SU-DHL-6 (cell line): ENCODE measurements at regions not wholly inside any gene's neighbourhood (a gene's known extent, or its start where the extent isn't known, plus 50 kb on each side); places are given as distances from the start of the nearest gene placed in this dataset.

Experiments used
- H2AFZ ChIP-seq: fragments of 200-600 bp; sonication (generic); 2 replicates; pipeline ENCODE4 v1.6.1; 2014; ENCODE audit warnings: low read depth, mild to moderate bottlenecking, moderate library complexity, mixed read lengths, antibody characterized with exemption, low read length; ENCODE audit not compliant: severe bottlenecking
- H3F3A ChIP-seq: fragments of 200-600 bp; shearing (Covaris generic); 2 replicates; pipeline ENCODE4 v1.6.0; 2016; ENCODE audit warnings: antibody characterized with exemption, mild to moderate bottlenecking; ENCODE audit not compliant: insufficient read depth
- H3K27ac ChIP-seq: fragments of 200-600 bp; sonication (generic); 2 replicates; pipeline ENCODE4 v1.5.1; 2016; ENCODE audit warnings: low read depth, mild to moderate bottlenecking, low read length, moderate library complexity, mixed read lengths
- H3K27me3 ChIP-seq: fragments of 200-600 bp; sonication (generic), shearing (Covaris generic); 2 replicates; pipeline ENCODE4 v1.6.0; 2014; ENCODE audit warnings: mild to moderate bottlenecking, low read length
- H3K36me3 ChIP-seq: fragments of 200-600 bp; sonication (generic); 2 replicates; pipeline ENCODE4 v1.6.1; 2014; ENCODE audit warnings: mild to moderate bottlenecking, low read length, mixed read lengths
- H3K4me2 ChIP-seq: fragments of 300-600, 200-600 bp; shearing (Covaris generic), sonication (generic); 2 replicates; pipeline ENCODE4 v1.6.0; 2014; ENCODE audit warnings: low read length, low read depth, mild to moderate bottlenecking; ENCODE audit not compliant: poor library complexity, severe bottlenecking
- H3K4me3 ChIP-seq: fragments of 200-600 bp; sonication (generic); 2 replicates; pipeline ENCODE4 v1.5.1; 2014; ENCODE audit warnings: antibody characterized with exemption, low read length, mild to moderate bottlenecking, mixed read lengths; ENCODE audit not compliant: insufficient read depth, poor library complexity, severe bottlenecking
- H3K79me2 ChIP-seq: fragments of 200-600 bp; sonication (generic); 2 replicates; pipeline ENCODE4 v1.6.1; 2014; ENCODE audit warnings: mild to moderate bottlenecking, low read length, moderate library complexity; ENCODE audit not compliant: insufficient read depth
- H3K9ac ChIP-seq: fragments of 200-600 bp; sonication (generic); 2 replicates; pipeline ENCODE4 v1.7.0; 2014; ENCODE audit warnings: mild to moderate bottlenecking, low read length
- H3K9me2 ChIP-seq: fragments of 200-600 bp; sonication (generic); replicated peaks from 2 replicates; pipeline ENCODE4 v1.6.1; 2014; ENCODE audit warnings: low read length; ENCODE audit not compliant: insufficient read depth
- H3K9me3 ChIP-seq: fragments of 200-600 bp; sonication (generic); 2 replicates; pipeline ENCODE4 v1.6.1; 2014; ENCODE audit warnings: low read length, mixed read lengths; ENCODE audit not compliant: insufficient read depth
- H4K20me1 ChIP-seq: fragments of 200-600 bp; sonication (generic); 2 replicates; pipeline ENCODE4 v1.6.1; 2014; ENCODE audit warnings: low read depth, mild to moderate bottlenecking, antibody characterized with exemption, low read length, moderate library complexity, mixed read lengths
- EZH2phosphoT487 ChIP-seq: fragments of 200-600 bp; sonication (generic), shearing (Covaris generic); conservative IDR thresholded peaks from 2 replicates; pipeline ENCODE4 v1.6.1; 2018; ENCODE audit warnings: mild to moderate bottlenecking, antibody characterized with exemption, low read length, moderate library complexity, mixed read lengths
- TF ChIP-seq, protein P1 (sequence below): fragments of 200-600 bp; sonication (generic); IDR thresholded peaks from one replicate; pipeline ENCODE4 v1.5.1; 2017; ENCODE audit warnings: antibody characterized with exemption, mild to moderate bottlenecking, low read length, moderate library complexity; ENCODE audit not compliant: insufficient read depth, poor library complexity, severe bottlenecking

DNA sequence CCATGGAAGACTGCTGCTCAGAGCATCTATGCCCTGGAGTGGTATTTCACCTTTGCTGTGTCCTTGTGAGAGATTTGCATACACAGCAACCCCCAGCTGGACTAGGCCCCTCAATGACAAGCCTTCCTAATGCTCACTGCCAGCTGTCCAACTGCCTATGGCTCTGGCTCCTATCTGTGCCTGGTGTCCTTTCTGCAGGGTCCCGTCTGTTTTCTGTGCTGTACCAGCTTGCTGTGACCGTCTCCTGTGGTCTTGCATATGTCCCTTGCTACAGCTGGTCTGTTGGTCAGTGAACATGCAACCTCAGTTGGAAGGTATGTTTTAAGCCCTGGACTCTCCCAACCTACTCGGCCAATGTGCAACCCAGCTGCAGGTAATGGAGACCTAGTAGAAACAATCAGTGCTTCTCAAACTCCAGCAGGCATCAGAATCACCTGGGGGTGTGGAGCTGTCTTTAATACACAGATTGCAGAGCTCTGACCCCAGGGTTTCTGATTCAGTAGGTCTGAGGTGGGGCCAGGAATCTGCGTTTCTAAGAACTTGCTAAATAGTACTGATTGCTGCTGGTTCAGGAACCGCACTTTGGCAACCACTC lies 306.4 kb upstream of the ZNF32 start:
- H3K9ac ChIP-seq: no peak overlapping the region
- H3K27me3 ChIP-seq: no peaks in the 10 kb centered on the region
- no peak overlapping the region for H3K4me2 ChIP-seq
- no peaks in the 10 kb centered on the region for H3K79me2 ChIP-seq
- H3K27ac ChIP-seq: no peak overlapping the region
- no peaks in the 10 kb centered on the region for H4K20me1 ChIP-seq
- H3F3A ChIP-seq: no peaks in the 10 kb centered on the region
- no peaks in the 10 kb centered on the region for H3K9me3 ChIP-seq
- 0 out of 2 replicates have a peak, but pooled peaks cover 3% of the 10 kb centered on the region for H3K9me2 ChIP-seq
- no peak overlapping the region for H3K4me3 ChIP-seq
- no peaks in the 10 kb centered on the region for H3K36me3 ChIP-seq
- TF ChIP-seq EZH2phosphoT487: no peak
- TF ChIP-seq, protein P1, sequence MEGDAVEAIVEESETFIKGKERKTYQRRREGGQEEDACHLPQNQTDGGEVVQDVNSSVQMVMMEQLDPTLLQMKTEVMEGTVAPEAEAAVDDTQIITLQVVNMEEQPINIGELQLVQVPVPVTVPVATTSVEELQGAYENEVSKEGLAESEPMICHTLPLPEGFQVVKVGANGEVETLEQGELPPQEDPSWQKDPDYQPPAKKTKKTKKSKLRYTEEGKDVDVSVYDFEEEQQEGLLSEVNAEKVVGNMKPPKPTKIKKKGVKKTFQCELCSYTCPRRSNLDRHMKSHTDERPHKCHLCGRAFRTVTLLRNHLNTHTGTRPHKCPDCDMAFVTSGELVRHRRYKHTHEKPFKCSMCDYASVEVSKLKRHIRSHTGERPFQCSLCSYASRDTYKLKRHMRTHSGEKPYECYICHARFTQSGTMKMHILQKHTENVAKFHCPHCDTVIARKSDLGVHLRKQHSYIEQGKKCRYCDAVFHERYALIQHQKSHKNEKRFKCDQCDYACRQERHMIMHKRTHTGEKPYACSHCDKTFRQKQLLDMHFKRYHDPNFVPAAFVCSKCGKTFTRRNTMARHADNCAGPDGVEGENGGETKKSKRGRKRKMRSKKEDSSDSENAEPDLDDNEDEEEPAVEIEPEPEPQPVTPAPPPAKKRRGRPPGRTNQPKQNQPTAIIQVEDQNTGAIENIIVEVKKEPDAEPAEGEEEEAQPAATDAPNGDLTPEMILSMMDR: no peak
- H2AFZ ChIP-seq: no peak overlapping the region

DNA sequence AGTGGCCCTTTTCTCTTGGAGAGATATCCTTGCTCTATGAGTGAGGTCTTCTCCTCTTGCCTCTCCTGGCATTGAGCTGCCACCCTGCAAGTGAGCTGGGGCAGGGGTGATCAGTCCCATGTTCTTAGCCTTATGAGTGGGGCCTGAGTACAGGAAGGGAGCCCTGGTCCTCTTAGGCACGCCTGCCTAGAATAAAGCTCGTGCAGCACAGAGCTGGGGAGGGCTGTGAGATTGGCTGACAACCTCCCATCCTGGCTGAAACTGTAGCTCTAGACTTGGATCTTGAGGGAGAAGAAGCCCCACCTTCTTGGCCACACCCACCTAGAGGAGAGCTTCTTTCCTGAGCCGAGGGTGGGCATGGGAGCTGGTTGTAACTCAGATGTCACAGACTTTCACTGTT lies 305.0 kb upstream of the ZNF32 start:
- TF ChIP-seq EZH2phosphoT487: no peak
- TF ChIP-seq, protein P1: no peak
- H3K27ac ChIP-seq: no peak overlapping the region

DNA sequence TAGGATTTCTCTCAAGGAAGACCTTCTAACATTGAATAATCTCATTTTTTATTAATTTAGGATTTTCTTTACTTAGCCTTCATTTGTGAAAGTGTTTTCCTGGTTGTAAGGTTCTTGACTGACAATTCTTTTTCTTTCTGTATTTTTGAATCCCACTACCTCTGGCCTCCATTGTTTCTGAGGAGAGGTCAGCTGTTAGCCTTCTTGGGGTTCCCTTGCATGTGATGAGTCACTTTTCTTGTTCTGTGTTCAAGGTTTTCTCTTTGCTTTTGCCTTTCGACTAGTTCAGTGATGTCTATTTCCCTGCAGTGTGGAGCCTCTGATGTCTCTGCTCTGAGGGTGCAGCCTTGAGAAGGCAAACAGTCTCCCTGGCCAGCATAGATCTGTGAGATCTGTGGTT lies 304.1 kb upstream of the ZNF32 start:
- no peak overlapping the region for H3K27ac ChIP-seq
- no peak overlapping the region for H2AFZ ChIP-seq
- H4K20me1 ChIP-seq: no peaks in the 10 kb centered on the region
- TF ChIP-seq EZH2phosphoT487: no peak
- TF ChIP-seq, protein P1: no peak
- no peaks in the 10 kb centered on the region for H3K36me3 ChIP-seq
- H3K4me2 ChIP-seq: no peak overlapping the region
- no peaks in the 10 kb centered on the region for H3K27me3 ChIP-seq
- H3K9me2 ChIP-seq: 0 out of 2 replicates have a peak, but pooled peaks cover 3% of the 10 kb centered on the region
- H3K4me3 ChIP-seq: no peak overlapping the region
- H3F3A ChIP-seq: no peaks in the 10 kb centered on the region
- no peak overlapping the region for H3K9ac ChIP-seq
- no peaks in the 10 kb centered on the region for H3K9me3 ChIP-seq
- H3K79me2 ChIP-seq: no peaks in the 10 kb centered on the region

More for the DNA sequence above, 305.0 kb upstream of the ZNF32 start:
- Histone ChIP-seq H2AFZ (no peak overlapping the region), H3K36me3 (no peaks in the 10 kb centered on the region), H3K4me2 (no peak overlapping the region), H4K20me1 (no peaks in the 10 kb centered on the region), H3K79me2 (no peaks in the 10 kb centered on the region), H3F3A (no peaks in the 10 kb centered on the region), H3K27me3 (no peaks in the 10 kb centered on the region), H3K9me3 (no peaks in the 10 kb centered on the region), H3K9ac (no peak overlapping the region), H3K4me3 (no peak overlapping the region), H3K9me2 (0 out of 2 replicates have a peak, but pooled peaks cover 3% of the 10 kb centered on the region)
